ENCODE measurements at regions not wholly inside any gene's neighbourhood (a gene's known extent, or its start where the extent isn't known, plus 50 kb on each side); places are given as distances from the start of the nearest gene placed in this dataset.

DNA sequence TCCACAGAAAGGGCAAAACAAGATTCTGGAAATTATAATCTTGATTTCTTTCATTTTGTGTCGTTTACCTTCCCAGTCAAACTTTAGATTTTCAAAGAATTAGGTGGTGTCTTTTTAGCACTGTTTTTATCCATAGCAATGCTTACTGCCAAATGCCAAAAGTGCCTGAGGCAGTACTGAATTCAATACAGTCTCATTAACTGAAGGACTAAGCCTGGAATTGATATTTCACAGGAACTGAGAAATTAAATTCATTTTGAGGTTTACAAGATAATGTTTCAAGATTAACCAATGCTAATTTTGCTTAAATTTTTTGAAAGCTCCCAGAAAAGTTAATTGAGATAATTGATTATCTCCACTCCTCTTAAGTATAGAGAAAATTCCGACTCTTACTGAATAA, 68.8 kb upstream of the ARHGAP24 start:
- TF ChIP-seq POLR2A (IDR thresholded peaks at IDR 0.05; ENCODE audit: low read depth, low read length) = no peak
- no peak for TF ChIP-seq POLR2AphosphoS5 (IDR thresholded peaks at IDR 0.05; ENCODE audit: low read depth, low read length)
- no peak for TF ChIP-seq SPI1 (IDR thresholded peaks at IDR 0.05; ENCODE audit: low read depth, low read length)
- TF ChIP-seq PAX5 (IDR thresholded peaks at IDR 0.05; ENCODE audit: insufficient read depth, low read length, severe bottlenecking) = no peak

All from GM12891 (cell line).